Uterus (tissue), 2 donors: ENCODE measurements at regions not wholly inside any gene's neighbourhood (a gene's known extent, or its start where the extent isn't known, plus 50 kb on each side); places are given as distances from the start of the nearest gene placed in this dataset.

Source experiments
- POLR2A ChIP-seq, 2 donors: fragments of 450-650 bp; IDR thresholded peaks; one replicate each; pipeline ENCODE4 v1.6.1; 2016; ENCODE audit warnings: antibody characterized with exemption in 2 of 2, mild to moderate bottlenecking in 1 of 2, moderate library complexity in 1 of 2
- TF ChIP-seq, protein P1 (sequence below), 4 experiments: fragments of 200-600 bp in 2 of 4; fragments of 450-650 bp in 2 of 4; sonication (generic) in 2 of 4; IDR thresholded peaks; one replicate each; pipeline ENCODE4 v1.5.1; 2016 to 2019; ENCODE audit warnings: antibody characterized with exemption in 4 of 4, mild to moderate bottlenecking in 2 of 4, moderate library complexity in 1 of 4

DNA sequence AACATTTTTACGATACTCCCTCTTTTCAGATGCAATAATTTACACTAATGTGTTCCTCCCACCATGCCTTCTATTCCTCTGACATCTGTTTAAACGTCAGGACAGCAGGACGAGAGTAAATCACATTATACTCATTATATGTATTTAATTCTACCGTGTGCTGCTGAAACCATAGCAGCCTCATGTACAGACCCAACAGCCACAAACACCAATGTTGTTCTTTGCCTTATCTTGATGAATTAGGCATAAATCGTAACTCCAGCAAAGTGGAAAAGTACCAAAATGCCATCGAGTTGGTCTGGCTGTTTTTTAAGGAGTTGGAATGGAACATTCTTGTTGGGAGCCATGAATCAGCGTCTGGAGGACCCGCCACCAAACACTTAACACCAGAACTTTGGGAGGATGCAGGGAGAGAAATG lies 82.9 kb upstream of the FOXF1 start:
- TF ChIP-seq, protein P1, sequence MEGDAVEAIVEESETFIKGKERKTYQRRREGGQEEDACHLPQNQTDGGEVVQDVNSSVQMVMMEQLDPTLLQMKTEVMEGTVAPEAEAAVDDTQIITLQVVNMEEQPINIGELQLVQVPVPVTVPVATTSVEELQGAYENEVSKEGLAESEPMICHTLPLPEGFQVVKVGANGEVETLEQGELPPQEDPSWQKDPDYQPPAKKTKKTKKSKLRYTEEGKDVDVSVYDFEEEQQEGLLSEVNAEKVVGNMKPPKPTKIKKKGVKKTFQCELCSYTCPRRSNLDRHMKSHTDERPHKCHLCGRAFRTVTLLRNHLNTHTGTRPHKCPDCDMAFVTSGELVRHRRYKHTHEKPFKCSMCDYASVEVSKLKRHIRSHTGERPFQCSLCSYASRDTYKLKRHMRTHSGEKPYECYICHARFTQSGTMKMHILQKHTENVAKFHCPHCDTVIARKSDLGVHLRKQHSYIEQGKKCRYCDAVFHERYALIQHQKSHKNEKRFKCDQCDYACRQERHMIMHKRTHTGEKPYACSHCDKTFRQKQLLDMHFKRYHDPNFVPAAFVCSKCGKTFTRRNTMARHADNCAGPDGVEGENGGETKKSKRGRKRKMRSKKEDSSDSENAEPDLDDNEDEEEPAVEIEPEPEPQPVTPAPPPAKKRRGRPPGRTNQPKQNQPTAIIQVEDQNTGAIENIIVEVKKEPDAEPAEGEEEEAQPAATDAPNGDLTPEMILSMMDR (IDR thresholded peaks at IDR 0.05), result no peak
- TF ChIP-seq POLR2A (IDR thresholded peaks at IDR 0.05), result no peak
